ENCODE measurements at regions not wholly inside any gene's neighbourhood (a gene's known extent, or its start where the extent isn't known, plus 50 kb on each side); places are given as distances from the start of the nearest gene placed in this dataset.

DNA sequence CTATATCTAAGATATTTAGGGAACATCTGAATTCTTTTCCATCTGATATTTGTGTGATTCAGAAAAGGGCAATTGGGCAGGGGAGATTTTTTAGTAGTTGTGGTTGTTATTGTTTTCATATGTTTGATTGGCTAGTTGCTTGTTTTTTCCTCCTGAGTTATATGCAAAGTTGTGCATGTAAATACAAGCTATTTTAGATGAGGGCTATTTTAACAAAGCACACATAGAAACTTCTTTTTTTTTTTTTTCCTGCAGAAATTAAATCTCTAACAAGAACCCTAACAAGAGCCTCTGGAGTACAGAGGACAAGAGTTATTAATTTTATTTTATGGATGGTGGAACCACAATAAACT, 559.1 kb downstream of the CETN3 start:
- no peak for DNase-seq (ENCODE audit: extremely low spot score, unreplicated experiment)
- Mint-ChIP-seq H3K4me1 (ENCODE audit: unreplicated experiment) (peaks cover 9% of the 10 kb centered on the region), H3K4me3 (ENCODE audit: unreplicated experiment) (no peak overlapping the region), H3K9me3 (ENCODE audit: unreplicated experiment) (peaks cover 3% of the 10 kb centered on the region), H3K27ac (ENCODE audit: unreplicated experiment) (no peak overlapping the region), H3K36me3 (ENCODE audit: unreplicated experiment) (no peaks in the 10 kb centered on the region), H3K27me3 (ENCODE audit: unreplicated experiment) (no peaks in the 10 kb centered on the region)
- TF ChIP-seq, protein P1, sequence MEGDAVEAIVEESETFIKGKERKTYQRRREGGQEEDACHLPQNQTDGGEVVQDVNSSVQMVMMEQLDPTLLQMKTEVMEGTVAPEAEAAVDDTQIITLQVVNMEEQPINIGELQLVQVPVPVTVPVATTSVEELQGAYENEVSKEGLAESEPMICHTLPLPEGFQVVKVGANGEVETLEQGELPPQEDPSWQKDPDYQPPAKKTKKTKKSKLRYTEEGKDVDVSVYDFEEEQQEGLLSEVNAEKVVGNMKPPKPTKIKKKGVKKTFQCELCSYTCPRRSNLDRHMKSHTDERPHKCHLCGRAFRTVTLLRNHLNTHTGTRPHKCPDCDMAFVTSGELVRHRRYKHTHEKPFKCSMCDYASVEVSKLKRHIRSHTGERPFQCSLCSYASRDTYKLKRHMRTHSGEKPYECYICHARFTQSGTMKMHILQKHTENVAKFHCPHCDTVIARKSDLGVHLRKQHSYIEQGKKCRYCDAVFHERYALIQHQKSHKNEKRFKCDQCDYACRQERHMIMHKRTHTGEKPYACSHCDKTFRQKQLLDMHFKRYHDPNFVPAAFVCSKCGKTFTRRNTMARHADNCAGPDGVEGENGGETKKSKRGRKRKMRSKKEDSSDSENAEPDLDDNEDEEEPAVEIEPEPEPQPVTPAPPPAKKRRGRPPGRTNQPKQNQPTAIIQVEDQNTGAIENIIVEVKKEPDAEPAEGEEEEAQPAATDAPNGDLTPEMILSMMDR (IDR thresholded peaks at IDR 0.05): no peak

DNA sequence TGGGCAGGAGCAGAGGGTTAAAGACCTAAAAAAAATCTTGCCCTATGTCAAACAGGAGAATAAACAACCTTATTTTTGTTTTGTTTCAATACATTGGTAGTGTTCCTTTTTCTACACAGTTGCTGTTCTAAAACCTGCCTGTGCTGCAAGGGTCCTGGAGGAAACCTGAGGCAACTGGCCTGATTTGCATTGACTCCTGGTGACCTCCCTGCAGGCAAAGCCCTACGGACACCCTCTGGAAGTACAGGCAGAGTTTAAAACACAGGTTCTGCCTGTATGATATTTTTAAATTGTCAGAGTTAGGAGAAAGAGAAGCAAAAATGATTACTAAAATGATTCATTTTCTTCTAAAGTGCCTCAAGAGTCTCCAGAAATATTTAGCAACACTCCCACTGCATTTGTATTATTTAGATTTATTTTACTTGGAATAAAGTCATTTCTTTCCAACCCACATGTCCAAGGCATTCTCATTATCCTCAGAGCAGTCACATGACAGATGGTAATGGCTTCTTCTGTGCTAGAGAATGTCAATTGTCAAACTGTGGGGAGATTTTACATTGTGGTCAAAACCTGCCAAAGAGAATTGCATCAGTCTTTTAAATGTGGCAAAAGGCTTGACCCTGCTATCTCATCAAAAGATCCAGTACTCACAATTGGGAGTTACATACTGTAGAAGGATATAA, 559.6 kb downstream of the CETN3 start:
- Mint-ChIP-seq H3K27ac (ENCODE audit: unreplicated experiment) (no peak overlapping the region), H3K36me3 (ENCODE audit: unreplicated experiment) (no peaks in the 10 kb centered on the region), H3K9me3 (ENCODE audit: unreplicated experiment) (peaks cover 3% of the 10 kb centered on the region), H3K4me1 (ENCODE audit: unreplicated experiment) (peaks cover 9% of the 10 kb centered on the region), H3K27me3 (ENCODE audit: unreplicated experiment) (no peaks in the 10 kb centered on the region), H3K4me3 (ENCODE audit: unreplicated experiment) (no peak overlapping the region)
- TF ChIP-seq, protein P1 (IDR thresholded peaks at IDR 0.05): no peak
- DNase-seq (ENCODE audit: extremely low spot score, unreplicated experiment): no peak

DNA sequence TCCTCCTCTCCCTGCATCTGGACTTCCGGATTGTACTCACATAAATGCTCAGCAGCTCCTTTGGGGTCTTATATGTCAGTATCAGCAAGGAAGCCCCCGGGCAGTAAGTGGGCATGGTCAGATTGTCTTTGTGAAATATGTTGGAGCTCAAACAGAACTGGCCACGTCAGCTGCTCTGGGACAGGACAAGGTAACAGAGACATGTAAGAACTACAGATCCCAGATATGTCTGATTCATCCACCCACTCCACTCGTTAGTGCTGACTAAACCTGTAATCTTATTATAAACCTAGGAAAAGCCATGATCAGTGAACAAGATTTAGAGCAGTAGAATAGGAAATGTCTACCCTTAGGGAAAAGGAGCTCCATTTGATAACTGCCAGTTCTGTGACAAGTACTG, 561.8 kb downstream of the CETN3 start:
- no peak overlapping the region for H3K27ac Mint-ChIP-seq (ENCODE audit: unreplicated experiment)
- no peaks in the 10 kb centered on the region for H3K36me3 Mint-ChIP-seq (ENCODE audit: unreplicated experiment)
- DNase-seq (ENCODE audit: extremely low spot score, unreplicated experiment): no peak
- peaks cover 3% of the 10 kb centered on the region for H3K9me3 Mint-ChIP-seq (ENCODE audit: unreplicated experiment)
- H3K4me1 Mint-ChIP-seq (ENCODE audit: unreplicated experiment): peaks cover 12% of the 10 kb centered on the region
- TF ChIP-seq, protein P1 (IDR thresholded peaks at IDR 0.05): no peak
- H3K27me3 Mint-ChIP-seq (ENCODE audit: unreplicated experiment): no peaks in the 10 kb centered on the region
- H3K4me3 Mint-ChIP-seq (ENCODE audit: unreplicated experiment): no peak overlapping the region

DNA sequence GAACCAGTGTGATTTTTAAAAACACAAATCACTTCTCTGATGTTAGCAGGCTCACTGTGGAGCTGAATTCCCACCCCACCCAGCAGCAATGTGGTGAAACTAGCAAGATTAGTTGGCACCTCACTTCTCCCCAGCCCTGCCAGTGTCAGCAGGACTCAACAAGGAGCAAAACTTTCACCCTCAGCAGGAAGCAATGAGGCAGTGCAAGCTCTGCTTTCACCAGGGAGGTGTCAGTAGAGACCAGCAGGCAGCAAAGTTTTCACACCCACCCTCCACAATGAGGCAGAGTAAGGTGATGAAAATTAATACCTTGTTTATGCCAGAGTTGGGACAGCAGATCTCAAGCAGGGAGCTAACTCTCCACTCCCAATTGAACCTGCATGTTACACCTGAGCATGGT, 565.0 kb downstream of the CETN3 start:
- peaks cover 3% of the 10 kb centered on the region for H3K9me3 Mint-ChIP-seq (ENCODE audit: unreplicated experiment)
- no peaks in the 10 kb centered on the region for H3K27me3 Mint-ChIP-seq (ENCODE audit: unreplicated experiment)
- no peak overlapping the region for H3K27ac Mint-ChIP-seq (ENCODE audit: unreplicated experiment)
- TF ChIP-seq, protein P1 (IDR thresholded peaks at IDR 0.05): no peak
- no peak for DNase-seq (ENCODE audit: extremely low spot score, unreplicated experiment)
- peaks cover 9% of the 10 kb centered on the region for H3K4me1 Mint-ChIP-seq (ENCODE audit: unreplicated experiment)
- H3K4me3 Mint-ChIP-seq (ENCODE audit: unreplicated experiment): no peak overlapping the region
- no peaks in the 10 kb centered on the region for H3K36me3 Mint-ChIP-seq (ENCODE audit: unreplicated experiment)

DNA sequence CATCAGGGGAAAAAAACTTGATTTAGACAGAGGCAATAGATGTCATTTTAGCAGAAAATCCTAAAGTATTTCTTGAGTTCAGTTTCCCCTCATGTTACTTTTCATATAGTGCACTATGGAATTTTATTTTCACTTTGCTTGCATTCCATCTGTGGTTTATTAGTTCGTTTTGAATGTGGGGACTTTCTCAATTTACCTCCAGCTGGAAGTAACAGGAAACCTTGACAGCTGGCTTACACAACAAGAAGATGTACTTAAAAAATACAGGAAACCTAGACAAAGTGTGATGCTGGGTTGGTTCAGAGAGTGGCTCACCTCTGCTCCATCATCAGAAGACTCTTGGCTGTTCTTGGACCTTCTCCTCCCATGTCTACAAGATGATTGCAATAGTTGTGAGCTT, 567.0 kb downstream of the CETN3 start:
- no peaks in the 10 kb centered on the region for H3K27me3 Mint-ChIP-seq (ENCODE audit: unreplicated experiment)
- no peak for DNase-seq (ENCODE audit: extremely low spot score, unreplicated experiment)
- H3K9me3 Mint-ChIP-seq (ENCODE audit: unreplicated experiment): peaks cover 3% of the 10 kb centered on the region
- no peak overlapping the region for H3K4me3 Mint-ChIP-seq (ENCODE audit: unreplicated experiment)
- TF ChIP-seq, protein P1 (IDR thresholded peaks at IDR 0.05): no peak
- peaks cover 9% of the 10 kb centered on the region for H3K4me1 Mint-ChIP-seq (ENCODE audit: unreplicated experiment)
- no peak overlapping the region for H3K27ac Mint-ChIP-seq (ENCODE audit: unreplicated experiment)
- H3K36me3 Mint-ChIP-seq (ENCODE audit: unreplicated experiment): no peaks in the 10 kb centered on the region
